KMS-11 (cell line): ENCODE measurements at regions not wholly inside any gene's neighbourhood (a gene's known extent, or its start where the extent isn't known, plus 50 kb on each side); places are given as distances from the start of the nearest gene placed in this dataset.

Source experiments
- H2AFZ ChIP-seq: fragments of 200-600 bp; sonication (generic); 2 replicates; pipeline ENCODE4 v1.6.1; 2016; ENCODE audit warnings: antibody characterized with exemption, mixed run types, low read depth
- H3K27ac ChIP-seq: fragments of 200-600 bp; sonication (generic); 2 replicates; pipeline ENCODE4 v1.6.1; 2016; ENCODE audit warnings: mild to moderate bottlenecking, mixed run types
- H3K27me3 ChIP-seq: fragments of 200-600 bp; sonication (generic); 2 replicates; pipeline ENCODE4 v1.6.1; 2017; ENCODE audit warnings: mild to moderate bottlenecking, low read depth, mixed run types, moderate library complexity; ENCODE audit not compliant: insufficient read depth
- H3K36me3 ChIP-seq: fragments of 200-600 bp; sonication (generic); 2 replicates; pipeline ENCODE4 v1.6.1; 2017; ENCODE audit warnings: mild to moderate bottlenecking, mixed run types; ENCODE audit not compliant: insufficient read depth
- H3K4me1 ChIP-seq: fragments of 200-600 bp; sonication (generic); 2 replicates; pipeline ENCODE4 v1.6.1; 2016; ENCODE audit warnings: mild to moderate bottlenecking, low read depth, mixed run types; ENCODE audit not compliant: poor library complexity, severe bottlenecking
- H3K4me2 ChIP-seq: fragments of 200-600 bp; sonication (generic); 2 replicates; pipeline ENCODE4 v1.7.0; 2016; ENCODE audit warnings: mild to moderate bottlenecking, mixed run types
- H3K4me3 ChIP-seq: fragments of 200-600 bp; sonication (generic); IDR thresholded peaks from 2 replicates; pipeline ENCODE4 v1.6.1; 2017; ENCODE audit warnings: low read depth, low read length, mixed read lengths; ENCODE audit not compliant: insufficient read depth
- H3K79me2 ChIP-seq: fragments of 200-600 bp; sonication (generic); 2 replicates; pipeline ENCODE4 v1.6.1; 2016; ENCODE audit warnings: low read depth, mixed run types; ENCODE audit not compliant: insufficient read depth
- H3K9ac ChIP-seq: fragments of 200-600 bp; sonication (generic); 2 replicates; pipeline ENCODE4 v1.6.1; 2016; ENCODE audit warnings: mild to moderate bottlenecking, mixed run types
- H4K20me1 ChIP-seq: fragments of 200-600 bp; sonication (generic); 2 replicates; pipeline ENCODE4 v1.6.1; 2016; ENCODE audit warnings: mild to moderate bottlenecking, mixed run types; ENCODE audit not compliant: insufficient read depth
- CTCF ChIP-seq: fragments of 200-600 bp; sonication (generic); conservative IDR thresholded peaks from 2 replicates; pipeline ENCODE4 v1.6.1; 2017; ENCODE audit warnings: low read depth, mild to moderate bottlenecking, antibody characterized with exemption, low read length, moderate library complexity, mixed read lengths

- H3K9ac ChIP-seq: no peak overlapping the region
- H3K4me1 ChIP-seq: no peaks in the 10 kb centered on the region
- no peak overlapping the region for H3K4me2 ChIP-seq
- no peak for TF ChIP-seq CTCF
- H2AFZ ChIP-seq: no peak overlapping the region
- H4K20me1 ChIP-seq: no peaks in the 10 kb centered on the region
- H3K4me3 ChIP-seq: no peak overlapping the region
- H3K27me3 ChIP-seq: no peaks in the 10 kb centered on the region
- no peaks in the 10 kb centered on the region for H3K79me2 ChIP-seq
- H3K36me3 ChIP-seq: no peaks in the 10 kb centered on the region
- no peak overlapping the region for H3K27ac ChIP-seq
Observed at GRCh38 chr9:89864731-89865130, 259.9 kb downstream of the GADD45G start.

GRCh38 chr9:89865357-89865756 is 260.5 kb downstream of the GADD45G start:
- no peak overlapping the region for H3K4me2 ChIP-seq
- no peak overlapping the region for H3K4me3 ChIP-seq
- no peaks in the 10 kb centered on the region for H3K4me1 ChIP-seq
- H3K36me3 ChIP-seq: no peaks in the 10 kb centered on the region
- H3K9ac ChIP-seq: no peak overlapping the region
- no peaks in the 10 kb centered on the region for H3K79me2 ChIP-seq
- H3K27ac ChIP-seq: no peak overlapping the region
- TF ChIP-seq CTCF: no peak
- no peak overlapping the region for H2AFZ ChIP-seq
- no peaks in the 10 kb centered on the region for H3K27me3 ChIP-seq
- H4K20me1 ChIP-seq: no peaks in the 10 kb centered on the region

GRCh38 chr9:89865981-89866380 is 261.2 kb downstream of the GADD45G start:
- no peak overlapping the region for H3K4me3 ChIP-seq
- H3K27ac ChIP-seq: no peak overlapping the region

GRCh38 chr9:89866701-89867100 is 261.9 kb downstream of the GADD45G start:
- no peak overlapping the region for H2AFZ ChIP-seq
- no peaks in the 10 kb centered on the region for H3K36me3 ChIP-seq
- TF ChIP-seq CTCF: no peak
- H4K20me1 ChIP-seq: no peaks in the 10 kb centered on the region
- H3K4me3 ChIP-seq: no peak overlapping the region
- no peaks in the 10 kb centered on the region for H3K79me2 ChIP-seq
- no peak overlapping the region for H3K4me2 ChIP-seq
- no peaks in the 10 kb centered on the region for H3K4me1 ChIP-seq
- no peak overlapping the region for H3K27ac ChIP-seq
- no peaks in the 10 kb centered on the region for H3K27me3 ChIP-seq
- no peak overlapping the region for H3K9ac ChIP-seq

More at GRCh38 chr9:89865981-89866380, 261.2 kb downstream of the GADD45G start:
- Histone ChIP-seq H3K79me2 (no peaks in the 10 kb centered on the region), H4K20me1 (no peaks in the 10 kb centered on the region), H3K36me3 (no peaks in the 10 kb centered on the region), H2AFZ (no peak overlapping the region), H3K4me2 (no peak overlapping the region), H3K27me3 (no peaks in the 10 kb centered on the region), H3K9ac (no peak overlapping the region), H3K4me1 (no peaks in the 10 kb centered on the region)
- no peak for TF ChIP-seq CTCF
